Stimulated activated CD4-positive, alpha-beta T cell treated with anti-CD3 and anti-CD28 coated beads, TNF-alpha, amount 100 ng/mL, for 1 hour (primary cell): ENCODE measurements at regions not wholly inside any gene's neighbourhood (a gene's known extent, or its start where the extent isn't known, plus 50 kb on each side); places are given as distances from the start of the nearest gene placed in this dataset.

ENCODE experiments used
- DNase-seq, 3 donors: peaks; one replicate each; pipeline ENCODE4 v3.0.0-alpha.2; 2020; ENCODE audit warnings: low read depth in 3 of 3, low spot score in 1 of 3

GRCh38 chr3:9301091-9301490 lies 51.6 kb upstream of the SRGAP3 start:
- DNase-seq, result no peak

GRCh38 chr3:9301798-9302197 lies 52.4 kb upstream of the SRGAP3 start:
- no peak for DNase-seq

- DNase-seq, result peak; percentile 35 to 79 (median 59)
Measured at GRCh38 chr3:9302425-9303181, 53.2 kb upstream of the SRGAP3 start.

- no peak for DNase-seq
Measured at GRCh38 chr3:9308298-9308990, 54.4 kb upstream of the THUMPD3 start.

GRCh38 chr3:9310043-9310442 lies 52.8 kb upstream of the THUMPD3 start:
- DNase-seq, result no peak

- DNase-seq, result no peak
Measured at GRCh38 chr3:9311228-9311627, 51.6 kb upstream of the THUMPD3 start.
